ENCODE measurements at regions not wholly inside any gene's neighbourhood (a gene's known extent, or its start where the extent isn't known, plus 50 kb on each side); places are given as distances from the start of the nearest gene placed in this dataset.

- TF ChIP-seq CTCF (IDR thresholded peaks at IDR 0.05; ENCODE audit: insufficient read depth, low read depth, low read length, missing control alignments): no peak
- DNase-seq (ENCODE audit: low read depth): peak; percentile 47
- H3K4me3 ChIP-seq (ENCODE audit: low read length): no peak overlapping the region
Measured at GRCh38 chr20:11083841-11084240, 410.0 kb upstream of the JAG1 start.

DNA sequence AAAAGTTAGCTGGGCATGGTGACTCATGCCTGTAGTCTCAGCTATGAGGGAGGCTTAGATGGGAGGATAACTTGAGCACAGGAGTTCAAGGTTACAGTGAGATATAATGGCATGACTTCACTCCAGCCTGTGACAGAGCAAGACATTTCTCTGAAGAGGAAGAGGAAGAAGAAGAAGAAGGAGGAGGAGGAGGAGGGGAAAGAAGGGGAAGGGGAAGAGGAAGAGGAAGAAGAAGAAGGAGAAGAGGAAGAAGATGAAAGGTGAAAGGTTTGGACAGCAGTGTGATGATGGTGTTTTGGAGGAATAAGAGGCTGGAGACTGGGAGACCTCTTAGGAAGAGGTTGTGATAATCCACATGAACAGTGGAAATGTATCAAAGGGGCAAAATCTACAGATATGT is 410.7 kb upstream of the JAG1 start:
- no peak overlapping the region for H3K4me3 ChIP-seq (ENCODE audit: low read length)
- TF ChIP-seq CTCF (IDR thresholded peaks at IDR 0.05; ENCODE audit: insufficient read depth, low read depth, low read length, missing control alignments): no peak
- no peak for DNase-seq (ENCODE audit: low read depth)

DNA sequence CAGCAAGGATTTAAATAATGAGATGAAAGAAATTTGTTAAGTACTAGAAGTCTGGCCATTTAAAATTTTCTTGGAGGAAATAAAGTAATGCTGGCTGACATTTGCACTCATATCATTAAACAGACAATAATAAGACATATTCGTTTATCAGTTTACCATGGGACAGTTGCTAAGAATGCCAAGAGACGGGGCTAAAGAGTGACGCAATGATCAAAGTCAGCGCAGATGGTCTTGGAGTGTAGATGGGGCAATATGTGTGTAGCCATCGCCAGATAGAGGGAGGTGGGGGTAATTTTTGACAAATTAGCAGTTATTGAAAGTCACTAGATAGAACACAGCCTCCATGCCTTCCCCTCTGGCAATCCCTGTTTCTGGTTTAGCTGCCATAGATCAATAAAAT is 413.2 kb upstream of the JAG1 start:
- no peak for TF ChIP-seq CTCF (IDR thresholded peaks at IDR 0.05; ENCODE audit: insufficient read depth, low read depth, low read length, missing control alignments)
- no peak overlapping the region for H3K4me3 ChIP-seq (ENCODE audit: low read length)
- DNase-seq (ENCODE audit: low read depth): no peak

GRCh38 chr20:11090751-11091150 is 417.0 kb upstream of the JAG1 start:
- no peak for DNase-seq (ENCODE audit: low read depth)
- TF ChIP-seq CTCF (IDR thresholded peaks at IDR 0.05; ENCODE audit: insufficient read depth, low read depth, low read length, missing control alignments): no peak
- no peak overlapping the region for H3K4me3 ChIP-seq (ENCODE audit: low read length)

GRCh38 chr20:11091511-11091910 is 417.7 kb upstream of the JAG1 start:
- H3K4me3 ChIP-seq (ENCODE audit: low read length): no peak overlapping the region
- no peak for DNase-seq (ENCODE audit: low read depth)
- TF ChIP-seq CTCF (IDR thresholded peaks at IDR 0.05; ENCODE audit: insufficient read depth, low read depth, low read length, missing control alignments): no peak

GRCh38 chr20:11092151-11092550 is 418.4 kb upstream of the JAG1 start:
- H3K4me3 ChIP-seq (ENCODE audit: low read length): no peak overlapping the region
- TF ChIP-seq CTCF (IDR thresholded peaks at IDR 0.05; ENCODE audit: insufficient read depth, low read depth, low read length, missing control alignments): no peak
- DNase-seq (ENCODE audit: low read depth): no peak

DNA sequence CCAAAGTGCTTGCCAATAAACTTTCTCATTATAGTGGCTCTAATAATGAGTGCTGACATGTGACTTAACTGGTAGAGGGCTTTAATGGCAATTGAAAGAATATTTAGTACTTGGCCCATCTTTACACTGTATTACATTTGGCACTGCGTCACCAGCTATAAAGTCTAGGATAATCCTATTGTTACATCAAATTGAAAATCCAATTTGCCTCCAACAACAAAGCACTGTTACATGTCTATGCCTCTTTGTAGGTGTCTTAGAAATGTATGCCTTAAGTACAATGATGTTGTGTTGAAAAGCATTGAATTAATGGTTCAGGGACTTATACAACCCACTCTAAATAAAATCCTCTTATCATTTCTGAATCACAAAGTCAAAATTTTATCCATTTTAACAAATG is 420.4 kb upstream of the JAG1 start:
- TF ChIP-seq CTCF (IDR thresholded peaks at IDR 0.05; ENCODE audit: insufficient read depth, low read depth, low read length, missing control alignments): no peak
- no peak for DNase-seq (ENCODE audit: low read depth)
- H3K4me3 ChIP-seq (ENCODE audit: low read length): no peak overlapping the region

Measured in epithelial cell of esophagus (primary cell).